ENCODE measurements at regions not wholly inside any gene's neighbourhood (a gene's known extent, or its start where the extent isn't known, plus 50 kb on each side); places are given as distances from the start of the nearest gene placed in this dataset.

DNA sequence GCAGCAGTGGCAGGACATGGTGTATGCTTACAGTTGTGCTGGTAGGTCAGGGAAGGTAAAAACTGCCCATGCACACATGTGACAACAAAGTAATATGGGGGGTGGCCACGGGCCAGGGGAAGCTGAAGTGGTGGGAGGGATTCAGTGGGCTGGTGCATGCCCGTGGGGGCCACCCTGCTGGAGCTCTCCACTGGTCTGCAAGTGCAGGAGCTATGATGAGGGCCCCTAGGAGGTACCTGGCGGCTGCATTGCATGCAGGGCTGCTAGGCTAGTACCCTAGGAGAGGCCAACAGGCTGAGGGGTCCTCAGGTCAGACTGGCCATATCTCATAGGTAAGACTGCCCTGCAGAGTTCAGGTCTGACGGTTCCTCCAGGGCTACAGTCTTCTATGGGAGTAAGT, 265.9 kb downstream of the NUP35 start:
- CTCF ChIA-PET, result interaction anchor here (0.6 kb wide), 1 partner anchor 366 kb away, joined by 3 read pairs; no protein-coding TSS in a partner anchor
- H3K4me3 ChIP-seq (ENCODE audit: low read depth, low read length), result no peak overlapping the region
- DNase-seq (ENCODE audit: low read depth, low spot score), result no peak
- POLR2A ChIA-PET, result no interaction called here
- H3K9me3 ChIP-seq (ENCODE audit: control insufficient read depth, insufficient read depth, low read length), result peaks cover 12% of the 10 kb centered on the region
- H3K27ac ChIP-seq (ENCODE audit: low read depth, low read length), result no peak overlapping the region
- no peaks in the 10 kb centered on the region for H3K27me3 ChIP-seq (ENCODE audit: control insufficient read depth, insufficient read depth, low read length)
- TF ChIP-seq, protein P1, sequence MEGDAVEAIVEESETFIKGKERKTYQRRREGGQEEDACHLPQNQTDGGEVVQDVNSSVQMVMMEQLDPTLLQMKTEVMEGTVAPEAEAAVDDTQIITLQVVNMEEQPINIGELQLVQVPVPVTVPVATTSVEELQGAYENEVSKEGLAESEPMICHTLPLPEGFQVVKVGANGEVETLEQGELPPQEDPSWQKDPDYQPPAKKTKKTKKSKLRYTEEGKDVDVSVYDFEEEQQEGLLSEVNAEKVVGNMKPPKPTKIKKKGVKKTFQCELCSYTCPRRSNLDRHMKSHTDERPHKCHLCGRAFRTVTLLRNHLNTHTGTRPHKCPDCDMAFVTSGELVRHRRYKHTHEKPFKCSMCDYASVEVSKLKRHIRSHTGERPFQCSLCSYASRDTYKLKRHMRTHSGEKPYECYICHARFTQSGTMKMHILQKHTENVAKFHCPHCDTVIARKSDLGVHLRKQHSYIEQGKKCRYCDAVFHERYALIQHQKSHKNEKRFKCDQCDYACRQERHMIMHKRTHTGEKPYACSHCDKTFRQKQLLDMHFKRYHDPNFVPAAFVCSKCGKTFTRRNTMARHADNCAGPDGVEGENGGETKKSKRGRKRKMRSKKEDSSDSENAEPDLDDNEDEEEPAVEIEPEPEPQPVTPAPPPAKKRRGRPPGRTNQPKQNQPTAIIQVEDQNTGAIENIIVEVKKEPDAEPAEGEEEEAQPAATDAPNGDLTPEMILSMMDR (IDR thresholded peaks at IDR 0.05; ENCODE audit: low read depth, low read length), result no peak

GRCh38 chr2:183404392-183404791, 280.1 kb downstream of the NUP35 start:
- TF ChIP-seq, protein P1 (IDR thresholded peaks at IDR 0.05; ENCODE audit: low read depth, low read length), result no peak
- peaks cover 16% of the 10 kb centered on the region for H3K9me3 ChIP-seq (ENCODE audit: control insufficient read depth, insufficient read depth, low read length)
- ChIA-PET CTCF (no interaction called here), POLR2A (no interaction called here)
- DNase-seq (ENCODE audit: low read depth, low spot score), result no peak
- no peaks in the 10 kb centered on the region for H3K27me3 ChIP-seq (ENCODE audit: control insufficient read depth, insufficient read depth, low read length)
- no peak overlapping the region for H3K27ac ChIP-seq (ENCODE audit: low read depth, low read length)
- no peak overlapping the region for H3K4me3 ChIP-seq (ENCODE audit: low read depth, low read length)

DNA sequence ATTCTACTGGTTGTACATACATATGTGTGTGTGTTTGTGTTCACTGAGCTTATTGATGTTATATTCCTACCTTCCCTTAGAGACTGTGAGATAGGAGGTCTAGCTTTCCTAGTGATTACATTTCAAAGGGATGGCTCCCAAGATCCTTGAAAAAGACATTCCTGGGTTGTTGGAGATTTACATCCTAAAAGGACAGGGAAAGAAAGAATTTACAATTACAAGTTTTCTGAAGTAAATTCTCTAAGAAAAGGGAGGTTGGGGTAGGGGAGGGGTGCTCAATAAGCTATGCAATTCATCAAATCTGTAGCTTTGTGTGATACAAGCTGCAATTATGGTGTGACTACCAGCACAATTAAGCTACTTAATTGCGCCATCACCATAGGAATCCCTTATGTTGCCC, 284.3 kb downstream of the NUP35 start:
- Histone ChIP-seq H3K27ac (ENCODE audit: low read depth, low read length) (no peak overlapping the region), H3K4me3 (ENCODE audit: low read depth, low read length) (no peak overlapping the region), H3K9me3 (ENCODE audit: control insufficient read depth, insufficient read depth, low read length) (peaks cover 13% of the 10 kb centered on the region), H3K27me3 (ENCODE audit: control insufficient read depth, insufficient read depth, low read length) (no peaks in the 10 kb centered on the region)
- TF ChIP-seq, protein P1 (IDR thresholded peaks at IDR 0.05; ENCODE audit: low read depth, low read length), result no peak
- no peak for DNase-seq (ENCODE audit: low read depth, low spot score)
- POLR2A ChIA-PET, result no interaction called here
- CTCF ChIA-PET, result no interaction called here

DNA sequence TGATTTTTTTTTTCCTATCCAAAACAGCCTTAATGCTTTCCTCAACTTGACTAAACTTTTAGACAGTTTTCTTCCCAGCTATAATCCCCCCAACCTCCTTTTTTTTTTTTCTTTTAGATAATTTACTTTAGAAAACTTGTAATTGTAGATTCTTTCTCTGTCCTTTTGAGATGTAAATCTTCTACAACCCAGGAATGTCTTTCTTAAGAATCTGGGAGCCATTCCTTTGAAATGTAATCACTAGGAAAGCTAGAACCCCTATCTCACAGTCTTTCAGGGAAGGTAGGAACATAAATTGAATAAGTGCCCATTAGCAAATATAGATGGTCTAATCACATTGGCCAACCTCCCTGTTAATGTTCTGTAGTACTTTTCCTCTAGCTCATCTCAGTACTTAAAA, 285.4 kb downstream of the NUP35 start:
- TF ChIP-seq, protein P1 (IDR thresholded peaks at IDR 0.05; ENCODE audit: low read depth, low read length), result no peak
- Histone ChIP-seq H3K27me3 (ENCODE audit: control insufficient read depth, insufficient read depth, low read length) (no peaks in the 10 kb centered on the region), H3K9me3 (ENCODE audit: control insufficient read depth, insufficient read depth, low read length) (peaks cover 7% of the 10 kb centered on the region), H3K4me3 (ENCODE audit: low read depth, low read length) (no peak overlapping the region), H3K27ac (ENCODE audit: low read depth, low read length) (no peak overlapping the region)
- no peak for DNase-seq (ENCODE audit: low read depth, low spot score)
- ChIA-PET POLR2A (no interaction called here), CTCF (no interaction called here)

DNA sequence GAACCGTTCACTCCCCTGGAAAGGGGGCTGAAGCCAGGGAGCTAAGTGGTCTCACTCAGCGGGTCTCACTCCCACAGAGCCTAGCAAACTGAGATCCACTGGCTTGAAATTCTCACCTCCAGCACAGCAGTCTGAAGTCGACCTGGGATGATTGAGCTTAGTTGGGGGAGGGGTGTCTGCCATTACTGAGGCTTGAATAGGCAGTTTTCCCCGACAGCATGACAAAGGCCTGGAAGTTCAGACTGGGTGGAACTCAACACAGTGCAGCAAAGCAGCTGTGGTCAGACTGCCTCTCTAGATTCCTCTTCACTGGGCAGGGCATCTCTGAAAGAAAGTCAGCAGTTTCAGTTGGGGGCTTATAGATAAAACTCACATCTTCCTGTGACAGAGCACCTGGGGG, 292.5 kb downstream of the NUP35 start:
- POLR2A ChIA-PET, result no interaction called here
- CTCF ChIA-PET, result no interaction called here

More for the DNA sequence above, 292.5 kb downstream of the NUP35 start:
- DNase-seq (ENCODE audit: low read depth, low spot score), result no peak
- TF ChIP-seq, protein P1 (IDR thresholded peaks at IDR 0.05; ENCODE audit: low read depth, low read length), result no peak
- Histone ChIP-seq H3K27me3 (ENCODE audit: control insufficient read depth, insufficient read depth, low read length) (no peaks in the 10 kb centered on the region), H3K4me3 (ENCODE audit: low read depth, low read length) (no peak overlapping the region), H3K9me3 (ENCODE audit: control insufficient read depth, insufficient read depth, low read length) (peaks cover 10% of the 10 kb centered on the region; the same call in 1 of the 2 replicates), H3K27ac (ENCODE audit: low read depth, low read length) (no peak overlapping the region)
